CD8-positive, alpha-beta memory T cell (primary cell): ENCODE measurements at regions not wholly inside any gene's neighbourhood (a gene's known extent, or its start where the extent isn't known, plus 50 kb on each side); places are given as distances from the start of the nearest gene placed in this dataset.

ENCODE experiments used
- CTCF ChIA-PET: fragments of 350-600 bp; sonication (Branson Sonifier 250); formaldehyde crosslinking; loops from one replicate; lab custom pipeline; 2021; ENCODE audit warnings: antibody characterized with exemption; lab: Charles Lee
- POLR2A ChIA-PET: fragments of 350-600 bp; sonication (Branson Sonifier 250); formaldehyde crosslinking; loops from one replicate; lab custom pipeline; 2021; ENCODE audit warnings: antibody characterized with exemption; lab: Charles Lee
- DNase-seq, 5 donors: peaks; one replicate each; pipeline versions ENCODE4 v3.0.0 to v3.0.0-alpha.2; 2020 to 2022; ENCODE audit warnings: mixed read lengths in 1 of 5
- H3K27ac ChIP-seq: one replicate; pipeline ENCODE4 v1.7.0; 2013; ENCODE audit warnings: low read depth, mild to moderate bottlenecking, low read length, moderate library complexity
- H3K27me3 ChIP-seq: 2 replicates; pipeline ENCODE4 v1.7.0; 2013; ENCODE audit warnings: low read length, mild to moderate bottlenecking; ENCODE audit not compliant: insufficient read depth, poor library complexity, severe bottlenecking
- H3K36me3 ChIP-seq: 2 replicates; pipeline ENCODE4 v1.7.0; 2013; ENCODE audit warnings: mild to moderate bottlenecking, low read length, moderate library complexity; ENCODE audit not compliant: insufficient read depth
- H3K4me1 ChIP-seq: 2 replicates; pipeline ENCODE4 v1.7.0; 2013; ENCODE audit warnings: mild to moderate bottlenecking, low read length, moderate library complexity; ENCODE audit not compliant: insufficient read depth
- H3K4me3 ChIP-seq: 2 replicates; pipeline ENCODE4 v1.7.0; 2013; ENCODE audit warnings: mild to moderate bottlenecking, low read length
- H3K9me3 ChIP-seq: 2 replicates; pipeline ENCODE4 v1.7.0; 2013; ENCODE audit warnings: mild to moderate bottlenecking, low read length
- H3K27ac Mint-ChIP-seq, 8 donors: one replicate each; pipeline ENCODE4 v1.8.0; 2020 to 2021; ENCODE audit warnings: mixed read lengths in 8 of 8, mild to moderate bottlenecking in 6 of 8, inconsistent platforms in 3 of 8, moderate library complexity in 3 of 8
- H3K27me3 Mint-ChIP-seq, 2 donors: one replicate each; pipeline ENCODE4 v1.8.0; 2020 to 2021; ENCODE audit warnings: mixed read lengths in 2 of 2, mild to moderate bottlenecking in 1 of 2, moderate library complexity in 1 of 2
- H3K36me3 Mint-ChIP-seq, 3 donors: one replicate each; pipeline ENCODE4 v1.8.0; 2020 to 2021; ENCODE audit warnings: mixed read lengths in 3 of 3, inconsistent platforms in 1 of 3, mild to moderate bottlenecking in 1 of 3
- H3K4me1 Mint-ChIP-seq, 3 donors: one replicate each; pipeline ENCODE4 v1.8.0; 2020 to 2021; ENCODE audit warnings: mixed read lengths in 3 of 3, inconsistent platforms in 1 of 3, mild to moderate bottlenecking in 1 of 3
- H3K4me3 Mint-ChIP-seq, 7 donors: one replicate each; pipeline ENCODE4 v1.8.0; 2020 to 2021; ENCODE audit warnings: mixed read lengths in 7 of 7, mild to moderate bottlenecking in 6 of 7, moderate library complexity in 4 of 7, inconsistent platforms in 2 of 7
- H3K9me3 Mint-ChIP-seq, 5 donors: one replicate each; pipeline ENCODE4 v1.8.0; 2020 to 2022; ENCODE audit warnings: mixed read lengths in 5 of 5, mild to moderate bottlenecking in 3 of 5, moderate library complexity in 2 of 5, inconsistent platforms in 1 of 5

DNA sequence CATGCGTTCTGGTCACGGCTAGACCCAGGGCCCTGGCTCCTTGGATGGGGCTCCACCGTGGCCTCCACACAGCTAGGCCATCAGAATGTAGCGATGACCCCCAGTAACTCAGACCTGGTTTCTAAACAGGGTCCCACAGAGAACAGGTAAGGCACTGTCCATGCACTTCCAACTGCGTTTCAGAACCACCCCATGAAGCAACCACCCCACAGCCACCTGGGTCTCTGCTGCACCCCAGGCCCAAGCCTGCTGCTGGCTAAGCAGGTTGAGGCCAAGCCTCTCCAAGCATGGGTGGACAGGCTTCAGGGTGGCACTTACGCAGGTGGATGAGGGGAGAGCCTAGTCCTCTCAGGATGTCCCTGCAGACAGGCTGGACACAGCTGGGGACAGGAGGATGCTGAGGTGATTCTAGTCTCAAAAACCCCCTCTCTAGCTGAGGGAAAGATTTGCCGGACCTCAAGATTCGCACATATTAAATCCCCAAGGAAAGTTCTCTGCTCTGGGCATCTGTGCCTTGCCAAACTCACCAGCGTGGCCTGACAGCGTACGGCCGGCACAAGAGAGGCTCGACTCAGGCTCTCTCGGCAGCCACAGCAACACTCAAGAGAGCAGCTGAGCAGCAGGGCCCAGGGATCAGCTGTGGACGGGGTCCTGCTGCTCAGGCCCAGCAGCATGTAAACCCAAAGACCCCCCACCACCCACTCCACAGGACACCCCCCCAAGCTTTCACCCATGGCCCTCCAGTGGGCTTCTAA, 141.6 kb downstream of the CRYBB2 start:
- H3K36me3 ChIP-seq, result no peaks in the 10 kb centered on the region
- CTCF ChIA-PET, result interaction anchor here (1.1 kb wide), 1 partner anchor 280 kb away, joined by 3 read pairs; no protein-coding TSS in a partner anchor
- H3K27ac Mint-ChIP-seq, result no peak overlapping the region
- H3K4me3 Mint-ChIP-seq, result no peak overlapping the region
- POLR2A ChIA-PET, result no interaction called here
- no peak overlapping the region for H3K4me3 ChIP-seq
- no peaks in the 10 kb centered on the region for H3K27me3 Mint-ChIP-seq
- H3K4me1 Mint-ChIP-seq, result peaks cover 0 to 16% (median 4%) of the 10 kb centered on the region in 3 donors
- peaks cover 0 to 34% (median 0%) of the 10 kb centered on the region in 3 donors for H3K36me3 Mint-ChIP-seq
- no peaks in the 10 kb centered on the region for H3K27me3 ChIP-seq
- DNase-seq, result no peak
- no peaks in the 10 kb centered on the region for H3K9me3 ChIP-seq
- no peaks in the 10 kb centered on the region for H3K4me1 ChIP-seq
- no peak overlapping the region for H3K27ac ChIP-seq
- no peaks in the 10 kb centered on the region for H3K9me3 Mint-ChIP-seq

DNA sequence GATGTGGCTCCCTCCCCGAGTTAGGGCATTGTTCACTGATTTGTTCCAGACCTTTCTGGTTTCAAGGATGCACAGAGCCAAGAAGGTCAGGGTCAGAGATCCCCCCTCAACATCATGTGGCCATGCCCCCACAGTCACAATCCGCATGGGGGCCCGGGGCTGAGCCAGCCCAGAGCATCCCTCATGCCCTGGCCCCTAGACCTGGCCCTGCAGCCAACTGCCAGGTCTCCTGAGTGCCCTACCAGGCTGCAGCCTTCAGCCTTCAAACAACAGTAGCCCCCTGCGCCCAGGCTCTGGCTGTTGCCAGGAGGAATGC, 142.4 kb downstream of the CRYBB2 start:
- POLR2A ChIA-PET, result no interaction called here
- Mint-ChIP-seq H3K36me3 (peaks cover 0 to 28% (median 0%) of the 10 kb centered on the region in 3 donors), H3K4me1 (peaks cover 0 to 16% (median 4%) of the 10 kb centered on the region in 3 donors), H3K4me3 (no peak overlapping the region), H3K27me3 (no peaks in the 10 kb centered on the region), H3K27ac (no peak overlapping the region), H3K9me3 (no peaks in the 10 kb centered on the region)
- Histone ChIP-seq H3K4me3 (no peak overlapping the region), H3K4me1 (no peaks in the 10 kb centered on the region), H3K27ac (no peak overlapping the region), H3K36me3 (no peaks in the 10 kb centered on the region), H3K9me3 (no peaks in the 10 kb centered on the region), H3K27me3 (no peaks in the 10 kb centered on the region)
- CTCF ChIA-PET, result interaction anchor here (0.6 kb wide), 1 partner anchor 216 kb away, joined by 3 read pairs; no protein-coding TSS in a partner anchor
- DNase-seq, result no peak

DNA sequence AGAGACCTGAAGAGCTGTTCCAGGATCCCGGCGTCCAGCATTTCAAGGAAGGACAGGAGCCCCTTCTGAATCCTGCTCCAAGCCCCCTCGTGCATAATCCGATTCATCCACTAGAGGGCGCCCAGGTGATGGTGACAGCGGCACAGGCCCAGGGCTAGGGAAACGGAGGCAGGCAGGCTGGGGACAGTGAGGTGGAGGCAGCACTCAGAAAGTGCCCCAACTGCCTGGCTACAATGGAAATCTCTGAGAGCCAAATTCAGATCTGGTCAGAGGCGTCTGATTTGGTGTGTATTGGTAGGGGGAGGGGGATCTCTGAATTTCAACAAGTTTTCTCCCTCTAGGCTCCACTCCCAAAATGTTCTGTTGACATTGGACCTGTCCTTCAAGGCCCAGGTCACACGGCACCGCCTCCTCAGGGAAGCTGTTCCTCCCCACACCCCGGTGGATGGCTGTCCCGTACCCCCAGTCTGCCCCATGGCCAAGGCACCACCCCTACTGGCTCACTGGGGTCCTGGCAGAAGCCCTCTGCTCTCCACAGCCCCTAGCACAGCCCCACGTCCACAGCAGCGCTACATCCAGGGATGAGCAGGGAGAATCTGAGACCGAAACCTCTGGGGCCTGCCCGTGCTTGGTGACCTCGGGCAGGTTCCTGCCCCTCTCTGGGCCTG, 142.9 kb downstream of the CRYBB2 start:
- Histone ChIP-seq H3K4me3 (no peak overlapping the region), H3K9me3 (no peaks in the 10 kb centered on the region), H3K27ac (no peak overlapping the region), H3K36me3 (no peaks in the 10 kb centered on the region), H3K27me3 (no peaks in the 10 kb centered on the region), H3K4me1 (no peaks in the 10 kb centered on the region)
- ChIA-PET POLR2A (no interaction called here), CTCF (interaction anchor here (0.6 to 1.6 kb wide), 5 partner anchors 12 to 217 kb away, joined by 3 to 5 read pairs (median 3); no protein-coding TSS in a partner anchor)
- Mint-ChIP-seq H3K27me3 (no peaks in the 10 kb centered on the region), H3K27ac (peak overlapping the region in 1 of 8 donors; percentile 81), H3K4me1 (peaks cover 0 to 18% (median 6%) of the 10 kb centered on the region in 3 donors), H3K9me3 (no peaks in the 10 kb centered on the region), H3K36me3 (peaks cover 0 to 26% (median 0%) of the 10 kb centered on the region in 3 donors), H3K4me3 (no peak overlapping the region)
- DNase-seq, result peak; percentile 34 to 72 (median 49)

GRCh38 chr22:25362883-25363240, 143.4 kb downstream of the CRYBB2 start:
- Mint-ChIP-seq H3K4me1 (peaks cover 0 to 23% (median 10%) of the 10 kb centered on the region in 3 donors), H3K27me3 (no peaks in the 10 kb centered on the region), H3K36me3 (peaks cover 0 to 28% (median 0%) of the 10 kb centered on the region in 3 donors), H3K4me3 (no peak overlapping the region), H3K9me3 (no peaks in the 10 kb centered on the region), H3K27ac (no peak overlapping the region)
- H3K4me1 ChIP-seq, result no peaks in the 10 kb centered on the region
- H3K27me3 ChIP-seq, result no peaks in the 10 kb centered on the region
- H3K4me3 ChIP-seq, result no peak overlapping the region
- no peaks in the 10 kb centered on the region for H3K36me3 ChIP-seq
- no peaks in the 10 kb centered on the region for H3K9me3 ChIP-seq
- POLR2A ChIA-PET, result no interaction called here
- no peak for DNase-seq
- no peak overlapping the region for H3K27ac ChIP-seq
- CTCF ChIA-PET, result interaction anchor here (0.6 to 1.6 kb wide), 5 partner anchors 13 to 165 kb away, joined by 3 to 5 read pairs (median 3); no protein-coding TSS in a partner anchor

DNA sequence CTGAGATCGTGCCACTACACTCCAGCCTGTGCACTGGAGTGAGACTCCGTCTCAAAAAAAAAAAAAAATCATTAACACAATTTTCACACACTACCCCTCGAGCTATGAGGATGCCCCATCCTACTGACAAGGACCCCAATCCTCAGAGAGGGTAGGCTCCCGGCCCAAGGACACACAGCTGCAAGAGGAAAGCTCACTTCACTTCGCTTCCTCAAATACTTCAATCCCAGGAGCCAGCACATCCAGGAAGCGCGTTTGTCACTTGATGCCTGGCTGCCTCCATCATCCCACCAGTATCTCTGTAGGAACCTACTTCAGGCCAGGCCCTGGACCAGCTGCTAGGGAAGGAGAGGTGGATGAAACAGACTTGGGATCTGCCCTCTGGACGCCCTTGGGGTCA, 144.0 kb downstream of the CRYBB2 start:
- POLR2A ChIA-PET, result no interaction called here
- H3K4me3 Mint-ChIP-seq, result no peak overlapping the region
- no peaks in the 10 kb centered on the region for H3K27me3 ChIP-seq
- H3K36me3 ChIP-seq, result no peaks in the 10 kb centered on the region
- H3K4me1 Mint-ChIP-seq, result peaks cover 3 to 24% (median 12%) of the 10 kb centered on the region in 3 donors
- no peaks in the 10 kb centered on the region for H3K9me3 ChIP-seq
- no peaks in the 10 kb centered on the region for H3K9me3 Mint-ChIP-seq
- H3K4me1 ChIP-seq, result no peaks in the 10 kb centered on the region
- no peak overlapping the region for H3K4me3 ChIP-seq
- no peaks in the 10 kb centered on the region for H3K27me3 Mint-ChIP-seq
- no peak overlapping the region for H3K27ac ChIP-seq
- CTCF ChIA-PET, result interaction anchor here (0.8 to 1.6 kb wide), 4 partner anchors 14 to 165 kb away, joined by 3 to 5 read pairs (median 4); no protein-coding TSS in a partner anchor
- H3K36me3 Mint-ChIP-seq, result peaks cover 0 to 26% (median 2%) of the 10 kb centered on the region in 3 donors
- H3K27ac Mint-ChIP-seq, result peak overlapping the region in 2 of 8 donors; percentile 23 to 47
- no peak for DNase-seq

DNA sequence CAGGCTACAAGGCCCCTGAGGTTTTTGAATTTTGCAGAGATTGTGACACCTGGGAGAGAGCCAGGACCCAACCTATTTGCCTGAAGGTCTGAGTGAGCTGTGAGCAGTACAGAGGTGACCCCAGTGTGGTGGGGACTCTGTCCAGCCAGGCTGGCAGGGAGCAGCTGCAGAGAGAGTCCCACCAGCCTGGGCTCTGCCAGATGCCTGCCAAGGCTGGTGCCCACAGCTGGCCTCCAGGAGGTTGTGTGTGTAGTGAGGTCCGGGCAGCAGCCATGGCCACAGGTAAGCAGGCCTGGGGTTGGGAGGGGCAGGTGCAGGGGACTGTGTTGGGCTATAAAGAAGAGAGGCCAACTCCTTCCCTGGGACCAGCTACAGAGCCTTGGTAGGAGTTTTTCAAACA, 144.8 kb downstream of the CRYBB2 start:
- ChIA-PET CTCF (interaction anchor here (1.3 kb wide), 1 partner anchor 13 kb away, joined by 4 read pairs; no protein-coding TSS in a partner anchor), POLR2A (no interaction called here)
- Histone ChIP-seq H3K9me3 (no peaks in the 10 kb centered on the region), H3K27ac (no peak overlapping the region), H3K27me3 (no peaks in the 10 kb centered on the region), H3K36me3 (no peaks in the 10 kb centered on the region), H3K4me3 (no peak overlapping the region), H3K4me1 (no peaks in the 10 kb centered on the region)
- H3K27me3 Mint-ChIP-seq, result no peaks in the 10 kb centered on the region
- H3K9me3 Mint-ChIP-seq, result no peaks in the 10 kb centered on the region
- peaks cover 0 to 23% (median 2%) of the 10 kb centered on the region in 3 donors for H3K36me3 Mint-ChIP-seq
- H3K4me3 Mint-ChIP-seq, result no peak overlapping the region
- H3K4me1 Mint-ChIP-seq, result peaks cover 5 to 27% (median 12%) of the 10 kb centered on the region in 3 donors
- no peak overlapping the region for H3K27ac Mint-ChIP-seq
- no peak for DNase-seq

DNA sequence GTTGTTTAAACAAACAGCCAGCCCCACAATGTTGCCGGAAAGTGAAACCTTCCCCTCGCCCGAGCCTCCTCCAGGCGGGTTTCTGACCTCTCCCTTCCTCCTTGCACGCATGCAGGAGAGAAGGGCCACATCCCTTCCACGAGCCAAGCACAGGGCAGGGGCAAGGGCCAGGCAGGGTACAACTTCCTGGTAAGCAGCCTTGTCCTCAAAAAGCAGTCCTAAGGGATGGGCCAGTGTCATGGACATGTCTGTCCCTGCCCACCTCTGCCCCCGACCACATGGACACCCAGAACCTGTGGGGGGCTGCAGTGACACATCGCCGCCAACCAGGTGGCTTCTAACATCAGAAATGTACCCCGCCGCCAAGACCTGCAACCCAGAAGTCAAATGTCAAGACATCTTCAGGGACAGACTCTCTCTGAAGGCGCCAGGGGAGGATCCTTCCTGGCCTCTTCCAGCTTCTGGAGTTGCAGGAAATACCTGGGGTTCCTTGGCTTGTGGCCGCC, 145.3 kb downstream of the CRYBB2 start:
- POLR2A ChIA-PET, result no interaction called here
- H3K27me3 Mint-ChIP-seq, result no peaks in the 10 kb centered on the region
- no peaks in the 10 kb centered on the region for H3K36me3 ChIP-seq
- peaks cover 0 to 21% (median 2%) of the 10 kb centered on the region in 3 donors for H3K36me3 Mint-ChIP-seq
- no peaks in the 10 kb centered on the region for H3K4me1 ChIP-seq
- no peak overlapping the region for H3K27ac ChIP-seq
- CTCF ChIA-PET, result interaction anchor here (1.3 kb wide), 1 partner anchor 13 kb away, joined by 4 read pairs; no protein-coding TSS in a partner anchor
- no peak overlapping the region for H3K4me3 ChIP-seq
- H3K27ac Mint-ChIP-seq, result no peak overlapping the region
- no peaks in the 10 kb centered on the region for H3K9me3 ChIP-seq
- H3K4me3 Mint-ChIP-seq, result no peak overlapping the region
- no peaks in the 10 kb centered on the region for H3K27me3 ChIP-seq
- no peaks in the 10 kb centered on the region for H3K9me3 Mint-ChIP-seq
- H3K4me1 Mint-ChIP-seq, result peaks cover 5 to 27% (median 12%) of the 10 kb centered on the region in 3 donors
- DNase-seq, result no peak
